Vagina (tissue), 2 donors: ENCODE measurements at regions not wholly inside any gene's neighbourhood (a gene's known extent, or its start where the extent isn't known, plus 50 kb on each side); places are given as distances from the start of the nearest gene placed in this dataset.

Source experiments
- DNase-seq, 2 donors: peaks; one replicate each; pipeline ENCODE4 v3.0.0-alpha.2; 2017; ENCODE audit errors: extremely low spot score in 2 of 2
- H3K27ac ChIP-seq: fragments of 200-600 bp; sonication (generic); one replicate; pipeline ENCODE4 v1.5.1; 2019
- H3K27me3 ChIP-seq: fragments of 200-600 bp; sonication (generic); one replicate; pipeline ENCODE4 v1.5.1; 2019
- H3K36me3 ChIP-seq, 2 donors: fragments of 200-600 bp; sonication (generic); one replicate each; pipeline ENCODE4 v1.5.1; 2017 to 2019
- H3K4me1 ChIP-seq: fragments of 200-600 bp; sonication (generic); one replicate; pipeline ENCODE4 v1.5.1; 2019
- H3K4me3 ChIP-seq, 2 donors: fragments of 200-600 bp; sonication (generic); 1 replicate in 1 of 2; 2 replicates in 1 of 2; pipeline ENCODE4 v1.5.1; 2016 to 2019
- H3K9me3 ChIP-seq: fragments of 200-600 bp; sonication (generic); one replicate; pipeline ENCODE4 v1.5.1; 2019
- POLR2A ChIP-seq, 2 donors: fragments of 450-650 bp; IDR thresholded peaks; one replicate each; pipeline ENCODE4 v1.6.1; 2017; ENCODE audit warnings: antibody characterized with exemption in 2 of 2, mild to moderate bottlenecking in 2 of 2, moderate library complexity in 2 of 2
- POLR2AphosphoS5 ChIP-seq, 2 donors: sonication (generic); formaldehyde crosslinking; IDR thresholded peaks; one replicate each; pipeline ENCODE4 v1.9.0; 2017; ENCODE audit warnings: antibody characterized with exemption in 2 of 2, mild to moderate bottlenecking in 2 of 2, low read depth in 1 of 2; ENCODE audit not compliant: insufficient read depth in 1 of 2
- intact Hi-C: fragments of 100-400 bp; cut with DNase I; formaldehyde crosslinking; loops from one replicate; pipeline ENCODE4 v1.15.1; 2023
- TF ChIP-seq, protein P1 (sequence below), 3 experiments: fragments of 450-650 bp in 2 of 3; fragments of 200-600 bp in 1 of 3; sonication (generic) in 1 of 3; IDR thresholded peaks; one replicate each; pipeline ENCODE4 v1.5.1; 2017 to 2019; ENCODE audit warnings: antibody characterized with exemption in 3 of 3, mild to moderate bottlenecking in 2 of 3, moderate library complexity in 2 of 3

DNA sequence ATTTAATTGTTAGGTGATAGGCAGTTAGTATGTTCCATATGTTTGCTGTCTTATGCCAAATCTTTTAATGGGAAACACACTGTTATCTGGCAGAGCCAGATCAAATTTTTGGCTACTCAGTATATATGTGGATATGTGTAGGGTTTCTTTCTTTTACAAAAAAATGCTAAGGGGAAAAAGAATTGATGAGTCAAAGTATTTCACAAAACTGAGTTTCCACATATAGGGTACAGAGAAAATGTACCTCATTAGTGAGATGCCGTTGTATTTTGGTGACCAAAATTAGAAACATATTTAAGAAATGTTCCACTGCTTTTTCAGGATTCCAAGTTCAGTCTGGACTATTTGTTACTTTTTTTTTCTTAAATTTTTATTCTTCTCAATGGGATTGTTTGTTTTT lies 201.2 kb upstream of the PTGFR start:
- no peaks in the 10 kb centered on the region for H3K27me3 ChIP-seq
- no peak for DNase-seq
- no peak overlapping the region for H3K27ac ChIP-seq
- no peaks in the 10 kb centered on the region for H3K36me3 ChIP-seq
- no peaks in the 10 kb centered on the region for H3K9me3 ChIP-seq
- no peaks in the 10 kb centered on the region for H3K4me1 ChIP-seq
- H3K4me3 ChIP-seq, result no peak overlapping the region
- TF ChIP-seq, protein P1, sequence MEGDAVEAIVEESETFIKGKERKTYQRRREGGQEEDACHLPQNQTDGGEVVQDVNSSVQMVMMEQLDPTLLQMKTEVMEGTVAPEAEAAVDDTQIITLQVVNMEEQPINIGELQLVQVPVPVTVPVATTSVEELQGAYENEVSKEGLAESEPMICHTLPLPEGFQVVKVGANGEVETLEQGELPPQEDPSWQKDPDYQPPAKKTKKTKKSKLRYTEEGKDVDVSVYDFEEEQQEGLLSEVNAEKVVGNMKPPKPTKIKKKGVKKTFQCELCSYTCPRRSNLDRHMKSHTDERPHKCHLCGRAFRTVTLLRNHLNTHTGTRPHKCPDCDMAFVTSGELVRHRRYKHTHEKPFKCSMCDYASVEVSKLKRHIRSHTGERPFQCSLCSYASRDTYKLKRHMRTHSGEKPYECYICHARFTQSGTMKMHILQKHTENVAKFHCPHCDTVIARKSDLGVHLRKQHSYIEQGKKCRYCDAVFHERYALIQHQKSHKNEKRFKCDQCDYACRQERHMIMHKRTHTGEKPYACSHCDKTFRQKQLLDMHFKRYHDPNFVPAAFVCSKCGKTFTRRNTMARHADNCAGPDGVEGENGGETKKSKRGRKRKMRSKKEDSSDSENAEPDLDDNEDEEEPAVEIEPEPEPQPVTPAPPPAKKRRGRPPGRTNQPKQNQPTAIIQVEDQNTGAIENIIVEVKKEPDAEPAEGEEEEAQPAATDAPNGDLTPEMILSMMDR (IDR thresholded peaks at IDR 0.05), result no peak
- TF ChIP-seq POLR2AphosphoS5 (IDR thresholded peaks at IDR 0.05; ENCODE audit: insufficient read depth in 1 of 2, low read depth in 1 of 2) (no peak), POLR2A (IDR thresholded peaks at IDR 0.05) (no peak)
- intact Hi-C loops, result no loop called here

DNA sequence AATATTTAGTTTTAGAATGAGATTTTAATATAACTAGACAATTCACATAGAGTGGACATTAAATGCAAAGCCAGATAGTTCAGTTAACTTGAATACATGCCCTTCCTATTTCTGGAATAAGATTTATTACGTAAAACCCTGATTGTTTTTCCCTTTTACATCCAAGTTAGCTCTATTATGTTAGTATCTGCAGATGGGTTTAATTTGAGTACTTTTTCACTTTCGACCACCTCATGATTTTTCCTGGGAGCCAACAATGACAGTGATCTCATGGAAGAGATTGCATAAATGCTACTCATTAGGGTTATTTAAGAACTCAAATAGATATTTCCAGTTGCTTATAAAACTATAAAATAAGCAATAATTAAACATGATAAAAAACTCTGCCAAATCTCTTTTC lies 199.4 kb upstream of the PTGFR start:
- no peaks in the 10 kb centered on the region for H3K4me1 ChIP-seq
- TF ChIP-seq POLR2AphosphoS5 (IDR thresholded peaks at IDR 0.05; ENCODE audit: insufficient read depth in 1 of 2, low read depth in 1 of 2) (no peak), POLR2A (IDR thresholded peaks at IDR 0.05) (no peak)
- TF ChIP-seq, protein P1 (IDR thresholded peaks at IDR 0.05), result no peak
- peak overlapping the region; percentile 43 for H3K27ac ChIP-seq
- intact Hi-C loops, result no loop called here
- DNase-seq, result no peak
- H3K4me3 ChIP-seq, result no peak overlapping the region
- no peaks in the 10 kb centered on the region for H3K36me3 ChIP-seq
- no peaks in the 10 kb centered on the region for H3K9me3 ChIP-seq
- no peaks in the 10 kb centered on the region for H3K27me3 ChIP-seq

DNA sequence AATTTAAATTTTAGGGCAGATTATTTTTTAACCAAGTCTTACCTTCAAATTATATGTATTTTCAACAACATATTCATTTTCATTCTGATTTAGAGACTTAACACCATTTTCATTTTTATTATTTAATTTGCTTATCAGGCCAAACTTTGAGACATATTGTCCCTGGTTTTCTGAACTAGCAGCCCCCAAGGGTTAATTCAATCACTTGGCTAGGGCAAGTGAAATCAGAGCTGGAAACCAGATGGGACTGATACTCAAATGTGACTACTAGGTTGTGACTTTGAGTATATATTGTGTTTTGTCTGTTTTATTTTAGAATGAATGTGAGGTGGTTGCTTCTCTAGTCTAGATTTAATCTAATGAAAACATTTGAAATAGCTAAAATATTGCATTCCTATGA lies 198.9 kb upstream of the PTGFR start:
- no peaks in the 10 kb centered on the region for H3K9me3 ChIP-seq
- H3K4me1 ChIP-seq, result no peaks in the 10 kb centered on the region
- no peaks in the 10 kb centered on the region for H3K27me3 ChIP-seq
- H3K36me3 ChIP-seq, result no peaks in the 10 kb centered on the region
- no peak overlapping the region for H3K4me3 ChIP-seq
- TF ChIP-seq POLR2AphosphoS5 (IDR thresholded peaks at IDR 0.05; ENCODE audit: insufficient read depth in 1 of 2, low read depth in 1 of 2) (no peak), POLR2A (IDR thresholded peaks at IDR 0.05) (no peak)
- TF ChIP-seq, protein P1 (IDR thresholded peaks at IDR 0.05), result no peak
- DNase-seq, result no peak
- intact Hi-C loops, result no loop called here
- H3K27ac ChIP-seq, result peak overlapping the region; percentile 43

DNA sequence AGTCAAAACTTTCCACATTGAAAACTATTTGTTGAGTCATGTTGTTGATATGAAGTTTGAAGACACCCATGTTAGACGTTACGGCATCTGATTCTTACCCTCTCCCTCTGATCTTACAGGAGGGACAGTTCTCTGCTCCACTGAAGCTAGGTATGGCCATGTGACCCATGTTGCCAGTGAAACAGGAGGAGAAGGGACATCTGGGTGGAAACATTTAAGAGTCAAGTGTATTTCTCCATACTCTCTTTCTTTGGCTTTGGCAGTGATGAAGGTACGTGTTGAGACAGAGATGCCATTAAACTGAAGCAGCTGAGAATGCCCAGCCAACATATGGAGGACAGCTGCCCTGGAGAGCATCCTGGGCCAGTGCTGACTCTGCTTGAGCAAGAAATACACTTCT lies 198.4 kb upstream of the PTGFR start:
- intact Hi-C loops, result no loop called here
- TF ChIP-seq POLR2A (IDR thresholded peaks at IDR 0.05) (no peak), POLR2AphosphoS5 (IDR thresholded peaks at IDR 0.05; ENCODE audit: insufficient read depth in 1 of 2, low read depth in 1 of 2) (no peak)
- TF ChIP-seq, protein P1 (IDR thresholded peaks at IDR 0.05), result no peak

DNA sequence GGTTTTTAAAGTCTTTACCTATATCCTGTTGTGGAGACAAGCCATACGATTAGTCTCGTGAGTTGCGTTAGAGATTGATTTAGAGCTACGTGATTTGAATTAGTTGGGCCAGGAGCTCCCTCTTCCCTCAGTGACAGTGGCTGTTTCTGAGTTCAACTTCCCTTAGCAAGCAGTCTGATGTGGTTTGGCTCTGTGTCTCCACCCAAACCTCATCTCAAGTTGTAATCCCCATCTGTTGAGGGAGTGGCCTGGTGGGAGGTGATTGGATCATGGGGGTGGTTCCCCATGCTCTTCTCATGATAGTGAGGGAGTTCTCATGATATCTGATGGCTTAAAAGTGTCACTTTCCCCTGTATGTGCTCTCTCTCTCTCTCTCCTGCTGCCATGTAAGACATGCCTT lies 192.9 kb upstream of the PTGFR start:
- no peak for TF ChIP-seq POLR2A (IDR thresholded peaks at IDR 0.05)
- TF ChIP-seq, protein P1 (IDR thresholded peaks at IDR 0.05), result no peak
- TF ChIP-seq POLR2AphosphoS5 (IDR thresholded peaks at IDR 0.05; ENCODE audit: insufficient read depth in 1 of 2, low read depth in 1 of 2), result no peak

More for the DNA sequence above, 198.4 kb upstream of the PTGFR start:
- no peak overlapping the region for H3K4me3 ChIP-seq
- H3K4me1 ChIP-seq, result no peaks in the 10 kb centered on the region
- H3K36me3 ChIP-seq, result no peaks in the 10 kb centered on the region
- H3K27ac ChIP-seq, result peak overlapping the region; percentile 43
- no peaks in the 10 kb centered on the region for H3K9me3 ChIP-seq
- H3K27me3 ChIP-seq, result no peaks in the 10 kb centered on the region
- DNase-seq, result no peak

More for the DNA sequence above, 192.9 kb upstream of the PTGFR start:
- no peak for DNase-seq
- H3K4me1 ChIP-seq, result no peaks in the 10 kb centered on the region
- no peak overlapping the region for H3K27ac ChIP-seq
- H3K27me3 ChIP-seq, result no peaks in the 10 kb centered on the region
- H3K36me3 ChIP-seq, result no peaks in the 10 kb centered on the region
- intact Hi-C loops, result no loop called here
- no peaks in the 10 kb centered on the region for H3K9me3 ChIP-seq
- no peak overlapping the region for H3K4me3 ChIP-seq
